Endothelial cell of umbilical vein (primary cell): ENCODE measurements at regions not wholly inside any gene's neighbourhood (a gene's known extent, or its start where the extent isn't known, plus 50 kb on each side); places are given as distances from the start of the nearest gene placed in this dataset.

ENCODE experiments used
- BruUV-seq: library from RNA; stranded (reverse); fragments of 400-500 nt; replicated peaks from 2 replicates; lab custom pipeline; 2021; lab: Mats Ljungman, UMichigan
- CTCF ChIA-PET: fragments of 300-600, 350-600 bp; sonication (Branson Sonifier 250); formaldehyde crosslinking; loops from one replicate; lab custom pipeline; 2021; ENCODE audit warnings: antibody characterized with exemption, inconsistent platforms; lab: Charles Lee
- POLR2A ChIA-PET: fragments of 300-600, 350-600 bp; sonication (Branson Sonifier 250); formaldehyde crosslinking; loops from one replicate; lab custom pipeline; 2021; ENCODE audit warnings: antibody characterized with exemption, inconsistent platforms; lab: Charles Lee
- DNase-seq: peaks from one replicate; pipeline ENCODE4 v3.0.0-alpha.2; 2011; ENCODE audit warnings: low read depth, low spot score
- FAIRE-seq: peaks from 2 replicates; lab custom pipeline; 2011; peaks lifted over from hg19 to GRCh38; lab: Jason Lieb, UNC
- H2AFZ ChIP-seq: 2 replicates; pipeline ENCODE4 v1.6.0; 2012; ENCODE audit warnings: low read depth, low read length, control low read depth, inconsistent platforms
- H3K27ac ChIP-seq: 2 replicates; pipeline ENCODE4 v1.5.1; 2011; ENCODE audit warnings: low read depth, mild to moderate bottlenecking, control low read depth, low read length, moderate library complexity; ENCODE audit not compliant: insufficient read depth
- H3K27me3 ChIP-seq, 2 experiments: 2 replicates each; pipeline versions ENCODE4 v1.6.0 to v1.6.1; 2011; ENCODE audit warnings: low read length in 2 of 2, mixed read lengths in 1 of 2; ENCODE audit not compliant: control insufficient read depth in 2 of 2, insufficient read depth in 2 of 2
- H3K36me3 ChIP-seq, 2 experiments: 2 replicates in 1 of 2; 3 replicates in 1 of 2; pipeline ENCODE4 v1.5.1; 2011; ENCODE audit warnings: low read length in 2 of 2, mild to moderate bottlenecking in 1 of 2, moderate library complexity in 1 of 2; ENCODE audit not compliant: control insufficient read depth in 2 of 2, insufficient read depth in 2 of 2; ENCODE audit errors: extremely low read depth in 1 of 2
- H3K4me1 ChIP-seq: 3 replicates; pipeline ENCODE4 v1.5.1; 2011; ENCODE audit warnings: mild to moderate bottlenecking, low read length; ENCODE audit not compliant: control insufficient read depth, insufficient read depth; ENCODE audit errors: extremely low read depth
- H3K4me2 ChIP-seq: 2 replicates; pipeline ENCODE4 v1.6.1; 2011; ENCODE audit warnings: low read length, control low read depth, mixed read lengths; ENCODE audit not compliant: insufficient read depth
- H3K4me3 ChIP-seq, 3 experiments: fragments of 200-600 bp in 1 of 3; sonication (generic), shearing (Covaris generic) in 1 of 3; replicated peaks in 1 of 3; 2 replicates each; pipeline ENCODE4 v1.5.1; 2011 to 2016; ENCODE audit warnings: control low read depth in 3 of 3, low read length in 3 of 3, mild to moderate bottlenecking in 2 of 3, inconsistent platforms in 1 of 3, low read depth in 1 of 3, moderate library complexity in 1 of 3; ENCODE audit not compliant: insufficient read depth in 1 of 3
- H3K79me2 ChIP-seq: 2 replicates; pipeline ENCODE4 v1.6.0; 2012; ENCODE audit warnings: low read length, inconsistent platforms; ENCODE audit not compliant: control insufficient read depth, insufficient read depth
- H3K9ac ChIP-seq: replicated peaks from 2 replicates; pipeline ENCODE3; 2011; ENCODE audit warnings: low read length, control low read depth; ENCODE audit not compliant: insufficient read depth; ENCODE audit errors: extremely low read depth
- H3K9me1 ChIP-seq: replicated peaks from 3 replicates; pipeline ENCODE4 v1.6.0; 2011; ENCODE audit warnings: mild to moderate bottlenecking, low read length; ENCODE audit not compliant: control insufficient read depth, insufficient read depth; ENCODE audit errors: extremely low read depth
- H3K9me3 ChIP-seq: replicated peaks from 2 replicates; pipeline ENCODE4 v1.5.1; 2012; ENCODE audit warnings: low read length, inconsistent platforms; ENCODE audit not compliant: control insufficient read depth, insufficient read depth
- H4K20me1 ChIP-seq: replicated peaks from 2 replicates; pipeline ENCODE3; 2011; ENCODE audit warnings: mild to moderate bottlenecking, low read length; ENCODE audit not compliant: control insufficient read depth, insufficient read depth; ENCODE audit errors: extremely low read depth
- CTCF ChIP-seq, 2 donors: IDR thresholded peaks; 1 replicate in 1 of 2; 2 replicates in 1 of 2; pipeline ENCODE4 v1.5.1; 2011; ENCODE audit warnings: low read length in 2 of 2, mild to moderate bottlenecking in 2 of 2, moderate library complexity in 2 of 2, control low read depth in 1 of 2, inconsistent platforms in 1 of 2, low read depth in 1 of 2; ENCODE audit not compliant: insufficient read depth in 1 of 2; ENCODE audit errors: extremely low read depth in 1 of 2
- EZH2 ChIP-seq: IDR thresholded peaks from 2 replicates; pipeline ENCODE4 v1.6.1; 2012; ENCODE audit warnings: borderline replicate concordance, low read depth, mild to moderate bottlenecking, moderate library complexity, low read length, inconsistent platforms; ENCODE audit not compliant: severe bottlenecking
- FOS ChIP-seq: IDR thresholded peaks from 2 replicates; pipeline ENCODE4 v1.6.1; 2011; ENCODE audit warnings: mild to moderate bottlenecking, low read length, moderate library complexity, borderline replicate concordance; ENCODE audit not compliant: insufficient read depth
- GATA2 ChIP-seq: IDR thresholded peaks from 2 replicates; pipeline ENCODE4 v1.7.0; 2011; ENCODE audit warnings: low read depth, mild to moderate bottlenecking, moderate library complexity, mixed read lengths, low read length; ENCODE audit not compliant: insufficient read length, insufficient read depth
- JUN ChIP-seq: IDR thresholded peaks from 2 replicates; pipeline ENCODE4 v1.6.1; 2011; ENCODE audit warnings: borderline replicate concordance, low read depth; ENCODE audit not compliant: insufficient read length, insufficient read depth
- MAX ChIP-seq: IDR thresholded peaks from 2 replicates; pipeline ENCODE4 v1.6.1; 2011; ENCODE audit not compliant: insufficient read depth, insufficient read length
- MYC ChIP-seq: IDR thresholded peaks from one replicate; pipeline ENCODE4 v1.6.1; 2011; ENCODE audit warnings: mild to moderate bottlenecking, low read depth, low read length
- POLR2A ChIP-seq: IDR thresholded peaks from 2 replicates; pipeline ENCODE4 v1.6.1; 2012; ENCODE audit warnings: low read depth, mild to moderate bottlenecking, control low read depth, low read length
- POLR2AphosphoS5 ChIP-seq: IDR thresholded peaks from 2 replicates; pipeline ENCODE4 v1.6.1; 2012; ENCODE audit warnings: low read depth, mild to moderate bottlenecking, control low read depth, low read length, moderate library complexity; ENCODE audit not compliant: insufficient read depth
- dilution Hi-C: fragments of 300-500 bp; cut with MboI; formaldehyde crosslinking; loops from one replicate; pipeline ENCODE4 v1.15.0; 2019; ENCODE audit warnings: low sequenced_read_pairs; ENCODE audit not compliant: extremely low pct_ligation_motif_present
- intact Hi-C: fragments of 100-400 bp; cut with micrococcal nuclease; formaldehyde crosslinking; loops from one replicate; pipeline ENCODE4 v1.10.0; 2022

- TF ChIP-seq CTCF (IDR thresholded peaks at IDR 0.05; ENCODE audit: extremely low read depth in 1 of 2, insufficient read depth in 1 of 2, low read depth in 1 of 2, low read length in 2 of 2) (no peak), GATA2 (no peak), POLR2A (no peak), FOS (no peak), MYC (no peak), POLR2AphosphoS5 (no peak), MAX (no peak), JUN (no peak), EZH2 (no peak)
- no peak overlapping the region for H3K9ac ChIP-seq
- H3K27ac ChIP-seq, result no peak overlapping the region
- no peaks in the 10 kb centered on the region for H3K27me3 ChIP-seq
- FAIRE-seq, result no peak
- no peaks in the 10 kb centered on the region for H3K79me2 ChIP-seq
- no peaks in the 10 kb centered on the region for H4K20me1 ChIP-seq
- H3K36me3 ChIP-seq, result no peaks in the 10 kb centered on the region
- H3K4me1 ChIP-seq, result no peaks in the 10 kb centered on the region
- no peaks in the 10 kb centered on the region for H3K9me1 ChIP-seq
- intact Hi-C loops, result no loop called here
- no peak overlapping the region for H3K4me2 ChIP-seq
- H3K4me3 ChIP-seq, result no peak overlapping the region
- no peaks in the 10 kb centered on the region for H3K9me3 ChIP-seq
- POLR2A ChIA-PET, result no interaction called here
- CTCF ChIA-PET, result interaction anchor here (1.5 kb wide), 1 partner anchor 308 kb away, joined by 4 read pairs; no protein-coding TSS in a partner anchor
- no TSS peak for BruUV-seq
- dilution Hi-C loops, result no loop called here
- no peak overlapping the region for H2AFZ ChIP-seq
- no peak for DNase-seq
Measured at GRCh38 chr4:31366041-31366440, 645.9 kb downstream of the PCDH7 start.
